T-helper 1 cell treated with Interleukin-12 subunit alpha and Interleukin-12 subunit beta and Interleukin-4 antibody, amounts not matched to agents 30 μg/mL and 1 μg/mL, for 36 hours (primary cell): ENCODE measurements at regions not wholly inside any gene's neighbourhood (a gene's known extent, or its start where the extent isn't known, plus 50 kb on each side); places are given as distances from the start of the nearest gene placed in this dataset.

Source experiments
- H3K27ac Mint-ChIP-seq: one replicate; pipeline ENCODE4 v1.8.0; 2021; ENCODE audit warnings: mild to moderate bottlenecking, mixed read lengths
- H3K27me3 Mint-ChIP-seq: one replicate; pipeline ENCODE4 v1.8.0; 2021; ENCODE audit warnings: low read depth, mixed read lengths
- H3K36me3 Mint-ChIP-seq: one replicate; pipeline ENCODE4 v1.8.0; 2021; ENCODE audit warnings: low read depth, mixed read lengths
- H3K4me1 Mint-ChIP-seq: one replicate; pipeline ENCODE4 v1.8.0; 2021; ENCODE audit warnings: low read depth, mixed read lengths
- H3K4me3 Mint-ChIP-seq: one replicate; pipeline ENCODE4 v1.8.0; 2021; ENCODE audit warnings: mild to moderate bottlenecking, moderate library complexity, mixed read lengths
- H3K9me3 Mint-ChIP-seq: one replicate; pipeline ENCODE4 v1.8.0; 2021; ENCODE audit warnings: mixed read lengths

DNA sequence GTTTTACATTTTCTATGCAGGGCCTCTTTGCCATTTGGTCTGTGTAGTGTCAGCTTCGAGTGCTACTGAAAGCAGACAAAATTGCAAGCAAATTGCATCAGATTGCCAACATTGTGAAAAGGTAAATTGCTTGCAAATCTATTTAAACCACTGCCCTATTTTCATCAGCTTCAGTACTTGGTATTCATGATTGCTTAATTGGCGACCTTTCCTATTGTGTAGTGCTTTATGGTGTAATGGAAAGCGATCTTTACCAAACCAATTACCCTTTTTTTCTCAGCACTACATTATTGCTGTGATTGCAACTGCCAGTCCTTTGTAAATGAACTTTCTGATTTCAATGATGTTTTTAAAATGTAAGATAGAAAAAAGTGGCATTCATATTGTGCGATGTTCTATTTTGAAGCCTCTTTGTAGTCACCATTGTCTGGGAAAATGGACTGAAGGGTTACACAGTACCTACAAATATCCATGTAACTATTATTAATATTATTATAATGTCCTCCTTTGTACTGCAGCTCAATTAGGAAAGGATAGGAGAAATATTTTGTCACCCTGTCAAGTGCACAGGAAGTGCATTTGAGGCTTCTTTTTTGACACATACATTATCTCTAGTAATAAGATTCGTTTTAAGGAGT, 177.7 kb upstream of the SP8 start:
- H3K27me3 Mint-ChIP-seq: no peaks in the 10 kb centered on the region
- no peaks in the 10 kb centered on the region for H3K36me3 Mint-ChIP-seq
- no peaks in the 10 kb centered on the region for H3K9me3 Mint-ChIP-seq
- H3K27ac Mint-ChIP-seq: no peak overlapping the region
- H3K4me1 Mint-ChIP-seq: no peaks in the 10 kb centered on the region
- H3K4me3 Mint-ChIP-seq: no peak overlapping the region

DNA sequence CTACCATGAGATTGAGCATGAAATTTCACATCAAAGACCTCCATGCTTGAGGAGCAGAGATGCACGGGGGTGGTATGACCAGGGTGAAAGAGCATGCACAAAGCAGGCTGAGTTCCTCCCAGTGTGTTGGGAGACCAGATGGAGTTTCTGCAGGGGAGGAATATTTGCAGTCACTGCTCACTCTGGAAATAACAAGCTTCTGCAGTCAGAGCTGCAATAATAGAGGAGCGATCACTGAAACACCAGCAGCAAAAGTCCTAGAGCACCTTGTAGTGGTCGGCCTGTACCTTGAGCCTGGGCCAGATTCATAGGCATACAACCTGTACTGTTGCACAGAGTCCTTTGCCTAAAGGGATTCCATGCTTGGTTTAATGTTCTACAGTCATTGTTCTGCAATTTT, 184.5 kb upstream of the SP8 start:
- no peaks in the 10 kb centered on the region for H3K9me3 Mint-ChIP-seq
- H3K4me1 Mint-ChIP-seq: no peaks in the 10 kb centered on the region
- no peak overlapping the region for H3K27ac Mint-ChIP-seq
- H3K36me3 Mint-ChIP-seq: no peaks in the 10 kb centered on the region
- no peak overlapping the region for H3K4me3 Mint-ChIP-seq
- H3K27me3 Mint-ChIP-seq: no peaks in the 10 kb centered on the region

DNA sequence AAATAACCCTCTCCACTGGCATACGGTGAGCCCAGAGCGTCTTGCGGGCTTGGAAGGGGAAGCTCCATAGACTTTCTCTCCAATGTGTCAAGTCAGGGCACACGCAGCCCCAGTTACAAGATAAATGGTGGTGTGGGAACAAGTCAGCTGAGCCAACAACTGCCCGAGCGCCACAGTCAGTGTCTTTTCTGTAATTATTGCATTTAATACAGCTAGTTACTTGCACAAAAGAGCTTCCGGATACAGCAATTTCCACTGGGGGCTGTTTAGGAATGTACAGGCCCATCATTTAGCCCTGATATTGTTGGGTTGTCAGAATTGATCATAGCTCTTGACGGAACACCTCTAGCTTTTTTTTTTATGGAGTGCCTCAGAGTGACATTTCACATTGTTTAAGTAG, 193.5 kb upstream of the SP8 start:
- Mint-ChIP-seq H3K4me3 (no peak overlapping the region), H3K4me1 (no peaks in the 10 kb centered on the region), H3K36me3 (no peaks in the 10 kb centered on the region), H3K27ac (no peak overlapping the region), H3K27me3 (no peaks in the 10 kb centered on the region), H3K9me3 (no peaks in the 10 kb centered on the region)

DNA sequence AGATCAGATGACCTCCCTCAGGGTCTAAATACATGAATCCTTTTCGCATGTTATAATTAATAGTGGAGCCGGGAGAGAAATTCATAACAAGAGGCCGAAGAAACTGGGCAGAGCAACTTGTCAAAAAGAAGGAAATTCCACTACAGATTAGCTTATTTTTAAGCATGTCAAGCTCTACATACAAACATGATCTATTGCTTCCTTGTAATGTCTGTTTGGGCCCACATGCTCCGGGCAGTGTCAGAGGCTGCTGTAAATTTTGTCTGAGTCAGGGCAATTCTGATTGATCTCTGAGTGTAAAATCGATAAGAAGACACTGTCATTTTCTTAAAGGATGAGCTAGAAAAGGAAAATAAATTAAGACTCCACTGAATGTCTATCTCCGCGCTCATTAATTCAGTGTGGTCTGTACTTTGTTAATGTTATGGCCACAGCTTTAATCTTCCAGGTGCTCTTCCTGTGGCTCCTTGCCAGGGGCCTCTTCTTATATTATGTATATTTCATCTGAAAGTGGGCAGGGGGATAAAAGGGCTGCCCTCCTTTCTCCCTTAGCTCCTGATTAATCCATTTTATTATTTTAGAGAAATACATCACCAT, 194.1 kb upstream of the SP8 start:
- no peak overlapping the region for H3K4me3 Mint-ChIP-seq
- H3K4me1 Mint-ChIP-seq: no peaks in the 10 kb centered on the region
- H3K27me3 Mint-ChIP-seq: no peaks in the 10 kb centered on the region
- no peak overlapping the region for H3K27ac Mint-ChIP-seq
- H3K36me3 Mint-ChIP-seq: no peaks in the 10 kb centered on the region
- H3K9me3 Mint-ChIP-seq: no peaks in the 10 kb centered on the region

DNA sequence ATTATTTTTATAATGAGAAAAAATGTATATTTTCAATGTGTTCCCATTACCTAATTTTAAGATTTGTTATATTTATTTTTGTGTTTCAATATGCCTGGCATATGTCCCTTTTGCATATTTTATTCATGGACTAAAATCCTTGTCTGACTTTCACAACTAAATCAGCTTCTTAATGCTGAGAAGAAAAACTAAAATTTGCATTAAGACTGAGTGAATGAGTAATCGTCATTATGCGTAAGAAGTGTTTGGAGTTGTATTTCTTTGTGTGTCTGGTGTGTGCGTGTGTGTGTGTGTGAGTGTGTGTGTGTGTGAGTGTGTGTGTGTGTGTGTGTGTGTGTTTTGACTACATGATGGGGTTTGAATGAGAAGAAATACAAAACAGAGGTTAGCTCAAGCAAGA, 201.7 kb upstream of the SP8 start:
- Mint-ChIP-seq H3K4me3 (no peak overlapping the region), H3K27me3 (no peaks in the 10 kb centered on the region), H3K27ac (no peak overlapping the region), H3K4me1 (no peaks in the 10 kb centered on the region), H3K9me3 (no peaks in the 10 kb centered on the region), H3K36me3 (no peaks in the 10 kb centered on the region)

DNA sequence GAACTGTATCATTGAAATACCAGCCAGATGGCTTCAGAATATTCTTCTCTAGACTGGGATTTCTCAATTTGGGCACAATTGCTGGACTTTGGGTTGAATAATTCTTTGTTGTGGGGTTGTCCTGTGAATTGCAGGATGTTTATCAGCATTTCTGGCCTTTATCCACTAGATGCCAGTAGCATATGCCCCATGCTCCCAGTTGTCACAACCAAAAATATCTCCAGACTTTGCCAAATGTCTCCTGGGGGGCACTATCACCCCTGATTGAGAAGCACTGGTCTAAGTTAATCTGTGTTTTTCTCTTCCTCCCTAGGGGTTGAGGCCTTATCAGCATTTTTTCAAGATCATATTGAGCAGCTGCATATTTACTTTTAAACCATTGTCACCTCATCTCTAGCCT, 204.9 kb upstream of the SP8 start:
- no peak overlapping the region for H3K27ac Mint-ChIP-seq

DNA sequence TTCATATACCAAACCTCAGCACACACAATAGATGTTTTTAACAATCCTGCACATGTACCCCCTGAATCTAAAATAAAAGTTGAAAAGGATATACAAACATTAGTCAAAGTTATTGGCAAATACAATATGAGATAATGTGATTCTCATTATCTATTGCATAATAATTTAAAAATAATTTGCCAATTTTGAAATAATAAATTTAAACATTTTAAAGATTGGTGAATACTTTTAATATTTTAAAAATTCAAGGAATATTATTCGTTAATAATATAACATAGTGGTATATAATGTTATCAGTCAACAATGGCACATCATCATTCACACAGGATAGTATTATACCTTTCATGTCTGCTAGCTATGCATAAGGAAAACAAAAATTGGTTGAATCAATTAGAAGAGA, 207.0 kb upstream of the SP8 start:
- Mint-ChIP-seq H3K9me3 (no peaks in the 10 kb centered on the region), H3K27me3 (no peaks in the 10 kb centered on the region), H3K27ac (no peak overlapping the region), H3K4me3 (no peak overlapping the region), H3K36me3 (no peaks in the 10 kb centered on the region), H3K4me1 (no peaks in the 10 kb centered on the region)

More for the DNA sequence above, 204.9 kb upstream of the SP8 start:
- Mint-ChIP-seq H3K36me3 (no peaks in the 10 kb centered on the region), H3K4me1 (no peaks in the 10 kb centered on the region), H3K9me3 (no peaks in the 10 kb centered on the region), H3K4me3 (no peak overlapping the region), H3K27me3 (no peaks in the 10 kb centered on the region)

DNA sequence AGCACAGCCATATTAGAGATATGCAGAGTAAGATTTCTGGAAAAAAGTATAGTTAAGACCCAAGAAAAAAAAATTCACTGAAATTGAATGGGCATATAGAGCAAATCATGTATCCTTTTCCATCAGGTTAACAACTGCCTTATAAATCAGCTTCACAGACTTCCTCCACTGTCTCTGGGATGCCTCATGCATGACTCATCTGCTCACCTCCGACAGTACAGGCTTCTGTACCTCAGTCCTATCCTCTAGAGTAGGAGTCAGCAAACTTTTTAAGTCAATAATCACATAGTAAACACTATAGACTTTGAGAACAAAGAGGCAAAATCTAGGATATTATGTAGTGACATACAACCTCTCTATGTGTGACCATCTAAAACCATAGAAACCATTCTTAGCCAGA, 211.6 kb upstream of the SP8 start:
- Mint-ChIP-seq H3K36me3 (no peaks in the 10 kb centered on the region), H3K27me3 (no peaks in the 10 kb centered on the region), H3K27ac (no peak overlapping the region), H3K4me1 (no peaks in the 10 kb centered on the region), H3K4me3 (no peak overlapping the region), H3K9me3 (peaks cover 1% of the 10 kb centered on the region)

DNA sequence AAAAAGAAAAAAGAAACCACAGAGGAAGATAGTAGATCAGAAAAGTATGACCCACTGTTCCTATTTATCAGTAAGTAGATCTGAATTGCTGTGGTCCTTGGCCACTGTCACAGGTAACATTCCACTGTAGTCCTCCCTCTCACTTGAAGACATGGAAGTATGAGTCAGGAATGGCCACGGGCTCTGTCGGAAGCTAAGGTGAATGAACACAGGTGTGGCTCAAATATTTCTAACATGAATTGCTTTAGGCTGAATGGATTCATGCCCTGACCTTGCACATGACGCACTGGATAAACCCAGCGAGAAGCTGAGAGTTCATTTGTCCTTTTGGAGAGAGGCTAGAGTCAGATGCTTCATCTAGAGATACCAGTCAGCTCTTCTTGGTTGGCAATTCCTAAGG, 224.5 kb upstream of the SP8 start:
- Mint-ChIP-seq H3K36me3 (no peaks in the 10 kb centered on the region), H3K27ac (no peak overlapping the region), H3K4me3 (no peak overlapping the region), H3K4me1 (no peaks in the 10 kb centered on the region), H3K9me3 (peaks cover 5% of the 10 kb centered on the region), H3K27me3 (no peaks in the 10 kb centered on the region)

DNA sequence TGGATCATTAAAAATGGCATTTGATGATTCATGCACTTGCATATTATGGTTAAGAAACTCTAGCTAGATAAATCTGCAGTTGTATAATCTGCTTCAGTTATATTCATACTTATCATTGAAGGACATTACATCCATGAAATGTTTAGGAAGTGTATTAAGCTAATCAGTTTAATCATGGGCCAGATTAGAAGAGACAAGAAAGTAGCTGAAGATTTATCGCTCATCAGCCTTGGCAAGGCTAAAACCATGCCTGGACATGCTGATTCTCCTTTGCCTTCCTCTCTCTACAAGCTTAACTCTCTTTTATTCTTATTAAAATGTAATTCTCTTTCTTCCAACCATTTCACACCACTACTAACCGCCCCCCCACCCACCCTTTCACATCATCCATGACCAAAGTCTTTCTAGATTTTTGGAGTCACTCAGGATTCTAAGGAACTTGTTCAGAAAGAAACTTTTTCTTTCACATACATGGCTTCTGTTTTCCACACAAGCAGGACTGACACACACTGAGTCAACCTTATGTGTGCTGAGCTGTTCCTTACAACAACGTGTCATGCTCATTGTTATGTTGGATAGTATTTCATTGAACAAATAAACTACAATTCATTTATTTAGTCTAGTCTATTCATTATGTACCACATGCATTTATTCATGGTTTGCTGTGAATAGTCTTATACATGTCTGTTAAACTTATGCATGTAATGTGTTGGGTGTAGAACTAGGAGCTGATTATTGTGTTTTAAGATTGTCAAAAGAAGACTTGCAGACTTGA, 227.3 kb upstream of the SP8 start:
- no peaks in the 10 kb centered on the region for H3K4me1 Mint-ChIP-seq
- H3K36me3 Mint-ChIP-seq: no peaks in the 10 kb centered on the region
- no peak overlapping the region for H3K4me3 Mint-ChIP-seq
- H3K27ac Mint-ChIP-seq: no peak overlapping the region
- H3K27me3 Mint-ChIP-seq: no peaks in the 10 kb centered on the region
- no peaks in the 10 kb centered on the region for H3K9me3 Mint-ChIP-seq

DNA sequence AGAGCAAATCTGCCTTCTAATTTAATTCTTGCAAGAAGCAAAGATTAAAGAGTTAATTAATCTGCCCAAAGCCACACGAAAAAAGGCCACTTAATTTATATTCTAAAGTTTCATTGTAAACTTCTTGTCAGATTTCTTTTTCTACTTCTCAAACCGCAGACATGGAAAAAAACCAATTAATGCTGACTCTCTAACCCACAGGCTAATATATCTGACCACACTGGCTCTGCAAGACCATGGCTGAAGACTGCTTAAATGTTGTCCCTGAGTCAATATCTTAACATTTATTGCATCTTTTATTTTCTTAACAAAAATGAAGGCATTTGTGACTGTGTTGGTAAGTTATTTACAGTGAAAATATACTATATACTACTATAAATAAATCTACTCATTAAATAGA, 234.0 kb upstream of the SP8 start:
- H3K36me3 Mint-ChIP-seq: no peaks in the 10 kb centered on the region
- no peak overlapping the region for H3K4me3 Mint-ChIP-seq
- H3K9me3 Mint-ChIP-seq: no peaks in the 10 kb centered on the region
- H3K27me3 Mint-ChIP-seq: no peaks in the 10 kb centered on the region
- no peaks in the 10 kb centered on the region for H3K4me1 Mint-ChIP-seq
- no peak overlapping the region for H3K27ac Mint-ChIP-seq

DNA sequence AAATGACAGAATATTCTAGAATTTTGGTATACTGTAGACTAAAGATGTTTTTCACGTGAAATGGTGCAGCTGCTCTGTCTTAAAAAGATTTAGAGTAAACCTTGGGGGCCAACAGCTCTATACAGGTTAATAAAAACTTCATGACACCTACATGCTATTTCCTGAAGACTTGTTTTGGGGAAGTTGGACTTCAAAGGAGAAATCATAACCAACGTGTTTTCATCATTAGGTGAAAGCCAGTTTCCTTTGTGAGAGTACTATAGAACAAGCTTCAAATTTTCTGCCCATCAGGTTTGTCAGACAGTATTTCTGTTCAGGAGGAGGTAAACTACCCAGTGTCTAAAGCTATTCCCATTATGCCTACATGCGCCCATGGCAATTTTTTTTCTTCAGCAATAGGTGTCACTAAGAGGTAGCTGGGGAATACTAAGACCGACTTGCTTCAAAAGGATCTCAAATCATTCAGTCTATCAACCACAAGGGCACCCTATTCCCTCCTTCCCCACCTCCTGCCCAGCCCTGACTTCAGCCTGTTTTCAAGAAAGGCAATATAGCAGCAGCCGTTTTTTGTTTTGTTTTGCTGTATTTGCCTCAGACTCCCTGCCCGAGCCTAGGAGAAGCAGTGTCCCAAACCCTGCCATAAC, 237.3 kb upstream of the SP8 start:
- Mint-ChIP-seq H3K27ac (no peak overlapping the region), H3K4me3 (no peak overlapping the region), H3K36me3 (no peaks in the 10 kb centered on the region), H3K4me1 (no peaks in the 10 kb centered on the region), H3K9me3 (no peaks in the 10 kb centered on the region), H3K27me3 (no peaks in the 10 kb centered on the region)

DNA sequence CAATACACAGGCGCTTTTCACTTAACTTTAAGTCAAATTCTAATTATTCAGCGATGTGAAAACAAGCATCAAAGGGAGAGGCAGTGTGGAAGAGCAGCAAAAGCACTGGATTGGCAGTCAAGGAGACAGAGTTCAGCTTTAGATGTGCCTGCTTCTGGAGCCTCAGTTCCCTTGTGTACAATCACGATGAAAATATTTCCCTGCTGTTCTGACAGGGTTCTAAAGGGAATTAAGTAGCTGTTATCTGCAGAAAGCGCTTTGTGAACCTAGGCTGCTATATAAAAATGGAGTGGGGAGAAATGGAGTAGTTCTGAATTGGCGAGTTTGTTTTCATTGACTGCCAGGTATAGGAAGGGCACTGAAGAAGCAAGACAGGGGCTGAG, 237.8 kb upstream of the SP8 start:
- no peaks in the 10 kb centered on the region for H3K27me3 Mint-ChIP-seq
- H3K4me3 Mint-ChIP-seq: no peak overlapping the region
- H3K9me3 Mint-ChIP-seq: no peaks in the 10 kb centered on the region
- no peak overlapping the region for H3K27ac Mint-ChIP-seq
- no peaks in the 10 kb centered on the region for H3K4me1 Mint-ChIP-seq
- H3K36me3 Mint-ChIP-seq: no peaks in the 10 kb centered on the region

DNA sequence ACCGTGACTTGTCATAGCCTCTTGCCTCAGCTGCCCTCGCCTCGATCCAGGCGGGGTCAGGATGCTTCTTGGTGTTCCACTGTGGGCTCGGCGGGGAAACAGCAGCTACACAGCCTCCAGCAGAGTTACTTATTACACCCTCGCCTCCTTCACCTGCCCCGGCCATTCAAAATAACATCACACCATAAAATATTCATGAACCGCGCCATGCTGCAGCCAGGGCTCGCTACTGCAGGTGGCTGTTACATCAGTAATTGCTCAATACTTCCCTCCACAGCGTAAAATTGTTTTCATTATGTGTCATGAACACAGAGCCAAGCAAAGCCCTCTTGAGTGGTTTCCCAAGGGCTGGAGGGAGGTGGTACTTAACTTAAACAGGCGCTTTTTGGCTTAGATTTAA, 241.5 kb upstream of the SP8 start:
- no peaks in the 10 kb centered on the region for H3K27me3 Mint-ChIP-seq
- no peaks in the 10 kb centered on the region for H3K36me3 Mint-ChIP-seq
- no peak overlapping the region for H3K27ac Mint-ChIP-seq
- H3K4me3 Mint-ChIP-seq: no peak overlapping the region
- no peaks in the 10 kb centered on the region for H3K4me1 Mint-ChIP-seq
- H3K9me3 Mint-ChIP-seq: no peaks in the 10 kb centered on the region

DNA sequence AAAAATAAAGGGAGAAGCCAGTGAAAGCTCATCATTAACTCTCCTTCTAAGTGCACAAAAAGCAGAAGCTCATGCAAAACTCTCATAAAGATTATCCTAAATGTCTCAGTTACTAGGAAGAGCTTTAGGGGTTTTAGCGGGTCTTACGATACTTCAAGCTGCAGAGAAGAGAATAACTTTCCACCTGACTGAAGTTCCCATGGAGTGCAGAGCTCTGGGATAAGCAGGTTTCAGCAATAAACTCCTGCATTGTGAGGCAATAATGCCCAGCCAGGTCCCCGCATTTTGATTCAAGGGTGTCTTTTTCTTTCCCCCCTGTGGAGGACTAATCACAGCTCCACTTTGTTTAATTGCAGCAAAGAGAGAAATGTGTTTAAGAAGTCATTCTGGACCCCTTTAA, 241.9 kb upstream of the SP8 start:
- Mint-ChIP-seq H3K9me3 (no peaks in the 10 kb centered on the region), H3K4me3 (no peak overlapping the region), H3K36me3 (no peaks in the 10 kb centered on the region), H3K27ac (no peak overlapping the region), H3K4me1 (no peaks in the 10 kb centered on the region), H3K27me3 (no peaks in the 10 kb centered on the region)
